NAMALWA (cell line): ENCODE measurements at regions not wholly inside any gene's neighbourhood (a gene's known extent, or its start where the extent isn't known, plus 50 kb on each side); places are given as distances from the start of the nearest gene placed in this dataset.

Source experiments
- DNase-seq: peaks from one replicate; pipeline ENCODE4 v3.0.0-alpha.2; 2015; ENCODE audit warnings: low spot score

GRCh38 chr6:144729502-144729901, 444.4 kb downstream of the UTRN start:
- DNase-seq: no peak

GRCh38 chr6:144730088-144730645, 445.0 kb downstream of the UTRN start:
- no peak for DNase-seq

- no peak for DNase-seq
These were observed 446.1 kb downstream of the UTRN start for GRCh38 chr6:144731229-144731628.

- DNase-seq: no peak
These were observed 451.6 kb downstream of the UTRN start for GRCh38 chr6:144736763-144737162.

DNA sequence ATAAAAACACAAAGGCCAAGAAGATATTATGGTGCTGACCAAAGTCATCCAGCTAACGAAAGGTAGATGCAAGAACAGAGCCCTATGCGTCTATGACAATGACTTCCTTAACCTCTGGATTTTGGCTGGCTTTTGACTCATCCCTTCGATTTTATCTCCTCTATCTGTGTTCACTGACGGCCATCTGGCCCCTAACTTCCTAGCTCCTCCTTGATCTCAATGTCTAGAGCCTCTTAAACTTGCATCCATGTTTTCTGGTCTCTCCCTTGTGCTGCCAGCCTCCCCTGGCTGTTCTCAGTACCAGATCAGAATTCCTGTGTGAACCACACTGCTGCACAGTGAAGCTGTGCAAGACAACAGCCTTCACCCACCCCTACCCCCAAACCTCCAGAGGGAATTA, 452.9 kb downstream of the UTRN start:
- DNase-seq: no peak

DNA sequence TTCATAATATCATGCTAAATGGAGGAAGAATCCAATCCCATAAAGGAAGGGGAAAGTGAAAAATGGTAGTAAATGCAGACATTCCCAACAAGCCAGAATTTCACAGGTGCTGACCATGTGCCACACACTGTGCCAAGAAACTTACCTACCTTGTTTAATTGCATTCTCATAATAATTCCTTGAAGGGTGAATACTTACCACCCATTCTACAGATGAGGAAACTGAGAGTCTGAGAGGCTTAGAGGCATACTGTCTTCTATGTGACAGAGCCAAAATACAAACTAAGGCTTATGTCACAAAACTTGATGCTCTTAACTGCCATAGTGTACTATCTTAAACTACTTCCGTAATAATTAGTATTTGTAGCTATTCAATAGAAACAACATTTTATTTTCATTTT, 454.7 kb downstream of the UTRN start:
- DNase-seq: no peak

- DNase-seq: no peak
These were observed 456.5 kb downstream of the UTRN start for GRCh38 chr6:144741659-144742058.

- no peak for DNase-seq
These were observed 457.6 kb downstream of the UTRN start for GRCh38 chr6:144742779-144743178.

GRCh38 chr6:144744720-144745119, 459.6 kb downstream of the UTRN start:
- DNase-seq: no peak

DNA sequence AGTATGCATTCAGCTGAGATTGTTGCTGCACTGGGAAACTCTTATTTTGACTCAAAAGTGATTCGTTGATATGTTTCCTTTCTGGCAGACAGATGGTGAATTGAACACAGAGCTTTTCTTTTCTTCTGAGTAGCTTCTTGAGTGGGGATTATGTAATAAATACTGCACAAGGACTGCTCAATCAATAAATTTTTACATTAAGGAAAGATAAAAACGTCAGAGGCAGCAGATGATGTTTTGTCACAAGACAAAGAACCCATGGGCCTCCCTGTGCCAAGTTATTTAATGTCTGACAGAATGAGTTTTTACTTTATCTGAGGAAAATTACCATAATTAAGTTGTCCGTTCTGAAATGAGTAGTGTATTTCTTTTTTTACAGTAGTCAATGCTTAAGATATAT, 460.3 kb downstream of the UTRN start:
- DNase-seq: no peak

GRCh38 chr6:144746902-144747469, 461.9 kb downstream of the UTRN start:
- DNase-seq: no peak

DNA sequence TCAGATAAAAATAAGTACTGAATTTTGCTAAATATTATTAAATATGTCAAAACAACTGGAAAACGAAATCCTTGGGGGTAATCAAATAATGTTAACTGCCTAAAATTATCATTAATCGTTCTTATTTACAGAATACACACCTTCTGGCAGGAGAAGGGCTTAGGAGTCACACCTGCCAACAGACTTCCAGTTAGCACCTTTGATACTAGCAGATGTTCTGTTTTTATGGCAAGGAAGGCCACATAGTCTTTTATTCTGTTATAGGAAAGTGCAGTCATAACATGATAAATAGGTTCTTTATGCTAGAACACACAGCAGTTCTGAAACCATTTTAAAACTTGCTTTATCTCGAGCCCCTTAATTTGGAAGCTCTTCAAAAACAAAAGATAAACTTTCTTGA, 464.1 kb downstream of the UTRN start:
- no peak for DNase-seq

DNA sequence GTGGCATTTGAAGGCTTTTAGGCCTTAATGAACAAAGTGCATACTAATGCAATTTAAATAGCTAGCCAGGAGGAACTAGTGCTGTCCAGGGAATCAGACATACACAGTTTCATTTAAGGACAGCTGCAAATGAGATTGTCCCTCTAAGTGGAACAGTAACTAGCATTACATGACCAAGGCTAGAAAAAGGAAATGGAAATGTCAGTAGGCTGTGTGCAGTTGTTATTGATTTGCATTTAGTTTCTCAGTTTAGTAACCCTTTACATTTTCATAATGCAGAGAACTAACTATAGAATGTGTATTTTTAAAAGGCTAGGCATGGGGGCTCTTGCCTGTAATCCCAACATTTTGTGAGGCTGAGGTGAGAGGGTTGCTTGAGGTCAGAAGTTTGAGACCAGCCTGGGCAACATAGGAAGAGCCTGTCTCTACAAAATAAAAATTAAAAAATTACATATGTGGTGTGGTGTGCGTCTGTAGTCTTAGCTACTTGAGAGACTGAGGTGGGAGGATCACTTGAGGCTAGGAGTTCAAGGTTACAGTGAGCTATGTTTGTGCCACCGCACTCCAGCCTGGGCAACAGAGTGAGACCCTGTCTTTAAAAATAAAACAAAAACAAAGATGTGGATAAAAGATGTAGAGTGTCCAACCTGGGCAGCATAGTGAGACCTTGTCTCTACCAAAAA, 468.0 kb downstream of the UTRN start:
- DNase-seq: peak; percentile 3

DNA sequence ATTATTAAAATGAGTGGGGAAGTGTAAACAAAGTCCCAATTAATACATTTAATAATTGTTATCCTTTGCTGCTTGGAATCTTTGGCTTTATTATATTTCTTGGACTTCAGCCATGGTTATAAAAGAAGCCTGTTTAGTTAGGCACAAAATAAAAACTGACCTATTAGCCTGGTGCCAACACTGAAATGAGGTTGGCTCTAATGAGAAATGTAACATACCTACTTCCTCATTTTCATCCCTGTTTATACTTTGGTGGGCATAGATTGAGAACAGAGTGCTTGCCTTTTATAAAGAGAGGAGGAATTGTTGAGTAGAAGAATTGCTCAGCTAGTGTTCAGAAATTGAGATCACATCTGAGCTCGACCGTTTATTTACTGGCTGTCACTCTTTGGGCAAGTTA, 471.3 kb downstream of the UTRN start:
- no peak for DNase-seq

- no peak for DNase-seq
These were observed 472.2 kb downstream of the UTRN start for GRCh38 chr6:144757299-144757698.

- no peak for DNase-seq
These were observed 472.6 kb downstream of the UTRN start for GRCh38 chr6:144757730-144758129.

GRCh38 chr6:144758602-144759001, 473.5 kb downstream of the UTRN start:
- no peak for DNase-seq

GRCh38 chr6:144762469-144762868, 477.3 kb downstream of the UTRN start:
- DNase-seq: no peak

DNA sequence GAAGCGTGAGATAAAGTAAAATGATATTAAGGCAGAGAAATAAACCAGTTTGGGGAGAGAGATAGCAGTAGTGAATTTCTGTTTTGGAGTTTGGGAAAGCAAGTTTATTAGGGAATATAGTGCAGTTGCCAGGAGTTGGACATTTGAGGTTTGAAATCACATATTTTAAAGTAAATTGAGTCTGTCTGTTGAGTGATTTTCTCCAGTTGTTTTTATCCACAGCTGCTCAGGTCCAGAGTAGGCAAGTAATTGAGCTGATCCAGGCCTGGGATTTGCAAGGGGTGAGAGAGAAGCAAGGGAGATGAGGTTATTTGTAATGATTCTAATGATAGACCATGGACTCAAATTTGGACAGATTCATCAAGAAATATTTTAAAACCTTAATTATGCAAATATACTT, 481.9 kb downstream of the UTRN start:
- no peak for DNase-seq

DNA sequence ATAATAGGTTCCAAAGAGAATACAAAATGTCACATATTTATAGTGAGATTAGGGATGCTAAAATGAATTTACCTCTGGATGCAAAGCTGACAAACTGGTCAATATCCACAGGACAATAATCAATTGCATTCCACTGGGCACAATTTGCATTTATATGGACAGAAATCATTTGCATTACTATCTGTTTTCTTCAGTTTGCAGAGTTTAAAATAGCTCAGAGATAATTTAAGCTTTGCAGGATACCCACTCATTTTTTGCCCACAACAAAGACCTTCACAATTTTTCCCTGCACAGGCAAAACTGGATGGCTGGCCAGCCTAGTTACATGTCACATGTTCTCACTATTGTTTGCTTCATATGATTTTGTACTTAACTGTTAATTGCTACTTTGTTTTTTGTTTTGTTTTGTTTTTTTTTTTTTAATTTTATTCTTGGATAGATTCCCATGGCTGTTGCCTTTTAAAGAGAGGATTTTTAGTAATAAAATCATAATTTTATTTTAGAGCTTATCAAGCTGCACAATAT, 483.5 kb downstream of the UTRN start:
- no peak for DNase-seq

- DNase-seq: no peak
These were observed 484.0 kb downstream of the UTRN start for GRCh38 chr6:144769142-144769541.

DNA sequence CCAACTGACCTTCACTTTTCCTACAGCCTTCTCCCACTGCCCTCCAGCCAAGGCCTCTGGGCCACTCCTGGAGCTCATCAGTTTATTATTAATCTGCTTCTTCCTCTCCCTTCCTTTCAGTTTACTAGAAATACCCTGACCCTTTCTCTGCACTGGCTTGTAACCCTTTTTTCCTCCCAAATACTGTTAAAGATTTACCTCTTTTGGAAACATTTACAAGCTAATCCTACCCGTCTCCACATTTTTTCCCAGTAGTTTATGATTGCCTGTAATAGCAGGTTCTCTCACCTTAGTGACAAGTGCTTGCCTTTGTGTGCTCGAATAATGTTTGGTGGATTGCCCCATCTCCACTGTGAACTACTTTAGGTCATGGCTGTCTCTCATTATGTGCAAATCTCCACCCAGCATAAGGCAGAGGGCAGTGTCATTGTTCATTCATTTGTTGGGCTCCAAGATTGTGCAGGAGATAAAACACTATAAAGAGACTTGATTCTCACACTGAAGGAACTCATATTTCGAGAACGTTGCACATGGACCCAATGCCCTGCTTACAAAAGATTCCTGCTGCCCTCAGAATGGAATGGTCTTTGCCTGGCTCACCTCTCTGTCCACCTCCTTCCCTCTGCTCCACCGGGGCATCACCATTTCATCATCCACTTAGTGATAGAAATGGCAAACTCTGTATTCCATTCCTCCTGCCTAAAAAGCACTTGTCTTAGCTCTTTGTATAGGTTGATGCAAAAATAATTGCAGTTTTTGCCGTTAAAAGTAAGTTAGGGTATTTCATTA, 491.1 kb downstream of the UTRN start:
- DNase-seq: no peak

GRCh38 chr6:144777249-144777648, 492.1 kb downstream of the UTRN start:
- no peak for DNase-seq
